GM12874 (cell line): ENCODE measurements at regions not wholly inside any gene's neighbourhood (a gene's known extent, or its start where the extent isn't known, plus 50 kb on each side); places are given as distances from the start of the nearest gene placed in this dataset.

ENCODE experiments used
- TF ChIP-seq, protein P1 (sequence below): IDR thresholded peaks from 2 replicates; pipeline ENCODE4 v1.5.1; 2011; ENCODE audit warnings: low read depth, mild to moderate bottlenecking, control low read depth, low read length, moderate library complexity; ENCODE audit not compliant: insufficient read depth

- TF ChIP-seq, protein P1, sequence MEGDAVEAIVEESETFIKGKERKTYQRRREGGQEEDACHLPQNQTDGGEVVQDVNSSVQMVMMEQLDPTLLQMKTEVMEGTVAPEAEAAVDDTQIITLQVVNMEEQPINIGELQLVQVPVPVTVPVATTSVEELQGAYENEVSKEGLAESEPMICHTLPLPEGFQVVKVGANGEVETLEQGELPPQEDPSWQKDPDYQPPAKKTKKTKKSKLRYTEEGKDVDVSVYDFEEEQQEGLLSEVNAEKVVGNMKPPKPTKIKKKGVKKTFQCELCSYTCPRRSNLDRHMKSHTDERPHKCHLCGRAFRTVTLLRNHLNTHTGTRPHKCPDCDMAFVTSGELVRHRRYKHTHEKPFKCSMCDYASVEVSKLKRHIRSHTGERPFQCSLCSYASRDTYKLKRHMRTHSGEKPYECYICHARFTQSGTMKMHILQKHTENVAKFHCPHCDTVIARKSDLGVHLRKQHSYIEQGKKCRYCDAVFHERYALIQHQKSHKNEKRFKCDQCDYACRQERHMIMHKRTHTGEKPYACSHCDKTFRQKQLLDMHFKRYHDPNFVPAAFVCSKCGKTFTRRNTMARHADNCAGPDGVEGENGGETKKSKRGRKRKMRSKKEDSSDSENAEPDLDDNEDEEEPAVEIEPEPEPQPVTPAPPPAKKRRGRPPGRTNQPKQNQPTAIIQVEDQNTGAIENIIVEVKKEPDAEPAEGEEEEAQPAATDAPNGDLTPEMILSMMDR, result no peak
These were observed 117.3 kb upstream of the FGF10 start for GRCh38 chr5:44506561-44506960.

DNA sequence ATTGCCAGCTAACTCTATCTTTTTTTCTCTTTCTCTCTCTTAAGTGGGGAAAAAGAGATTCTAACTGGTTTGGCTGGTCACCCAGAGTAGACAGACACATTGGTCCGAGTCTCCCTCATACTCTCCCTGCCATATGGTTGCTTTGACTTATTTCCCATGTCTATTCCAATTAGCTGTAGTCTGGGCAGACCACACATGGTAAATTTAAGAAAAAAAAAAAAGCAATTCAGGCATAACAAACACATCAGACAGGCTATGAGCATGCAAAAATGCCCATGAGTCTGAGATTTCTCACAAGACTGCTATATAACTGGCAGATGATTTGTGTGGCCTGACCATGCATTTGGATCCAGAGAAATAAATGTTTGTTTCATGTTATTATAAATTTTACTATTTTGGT, 110.2 kb upstream of the FGF10 start:
- TF ChIP-seq, protein P1, result no peak

GRCh38 chr5:44497606-44498005, 108.4 kb upstream of the FGF10 start:
- TF ChIP-seq, protein P1, result no peak

DNA sequence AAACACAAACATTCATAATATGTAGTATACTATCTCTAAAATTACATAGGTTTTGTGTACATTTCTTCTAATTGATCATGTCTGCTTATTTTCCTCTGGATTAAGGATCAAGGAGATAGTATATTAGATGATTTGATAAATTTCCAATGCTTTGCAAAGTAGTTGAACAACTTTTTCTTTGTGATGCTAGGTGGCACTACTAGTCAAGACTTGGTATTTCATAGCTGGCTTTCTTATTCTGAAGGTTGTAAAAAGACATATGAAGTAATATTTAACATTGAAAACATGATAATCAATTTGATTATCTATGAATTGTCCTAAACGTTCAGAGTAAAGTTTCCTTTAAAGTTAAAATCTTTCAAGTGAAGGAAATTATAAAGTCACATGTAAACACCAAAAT, 106.1 kb upstream of the FGF10 start:
- TF ChIP-seq, protein P1, result no peak

DNA sequence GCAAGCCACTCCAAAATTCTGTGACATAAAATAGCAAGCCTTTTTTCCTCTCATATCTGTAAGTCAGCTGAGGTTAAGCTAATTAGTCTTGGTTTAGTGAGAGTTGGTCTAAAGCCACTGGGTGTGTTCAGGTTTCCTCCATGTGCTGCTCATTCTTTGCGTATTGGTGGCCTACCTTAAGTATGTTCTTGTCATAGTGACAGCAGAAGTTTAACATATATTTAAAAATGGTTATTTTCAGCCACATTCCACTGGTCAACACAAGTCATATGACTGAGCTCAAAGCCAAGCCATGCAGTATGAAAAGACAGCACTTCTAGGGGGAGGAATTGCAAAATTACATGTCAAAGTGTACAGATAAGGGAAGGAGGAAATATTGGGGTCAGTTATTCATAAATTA, 100.5 kb upstream of the FGF10 start:
- TF ChIP-seq, protein P1, result no peak

DNA sequence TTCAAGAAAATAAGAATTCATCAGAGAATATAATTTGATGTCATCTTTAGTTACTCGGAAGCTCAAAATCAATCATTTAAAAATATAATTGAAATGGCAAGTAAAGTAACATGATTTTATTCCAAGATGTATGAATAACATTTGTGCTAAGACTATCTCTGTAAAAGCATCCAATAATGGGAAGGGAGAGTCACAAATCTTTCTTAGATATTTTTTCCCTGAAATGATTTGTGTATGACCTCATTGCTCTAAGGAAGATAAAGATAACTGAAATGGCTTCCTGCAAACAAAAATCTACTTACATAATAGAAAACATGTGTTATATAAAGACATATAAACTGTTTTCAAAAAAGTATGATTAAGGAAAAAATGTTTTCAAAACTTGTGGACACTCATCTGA, 97.4 kb upstream of the FGF10 start:
- TF ChIP-seq, protein P1, result no peak

GRCh38 chr5:44454002-44454401, 64.8 kb upstream of the FGF10 start:
- TF ChIP-seq, protein P1, result no peak

DNA sequence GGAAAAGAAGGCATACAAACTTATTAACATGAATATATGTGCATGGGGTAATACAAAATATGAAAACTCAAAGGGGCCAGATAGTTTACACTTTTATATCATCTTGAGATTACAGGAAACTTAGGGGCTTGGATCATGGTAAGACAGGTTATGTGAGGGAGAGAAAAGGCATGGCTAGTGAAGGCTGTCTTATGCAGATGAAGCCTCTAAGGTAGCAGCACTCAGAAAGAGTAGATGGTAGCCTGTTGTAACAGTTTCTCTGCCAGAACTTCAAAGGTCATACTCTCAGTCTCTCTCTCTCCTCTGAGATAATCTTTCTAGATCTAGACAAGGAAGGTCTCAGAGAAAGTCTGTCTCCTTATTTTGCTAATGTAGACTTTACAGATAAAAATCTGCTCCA, 57.2 kb upstream of the FGF10 start:
- TF ChIP-seq, protein P1, result no peak
